H1 (cell line): ENCODE measurements at regions not wholly inside any gene's neighbourhood (a gene's known extent, or its start where the extent isn't known, plus 50 kb on each side); places are given as distances from the start of the nearest gene placed in this dataset.

Experiments
- CTCF ChIA-PET: fragments of 300-600 bp; sonication (Branson Sonifier 250); formaldehyde crosslinking; loops from one replicate; lab custom pipeline; 2021; ENCODE audit not compliant: partially characterized antibody; lab: Charles Lee
- POLR2A ChIA-PET: fragments of 300-600 bp; sonication (Branson Sonifier 250); formaldehyde crosslinking; loops from one replicate; lab custom pipeline; 2021; ENCODE audit warnings: inconsistent platforms; ENCODE audit not compliant: partially characterized antibody; lab: Charles Lee
- DNase-seq, 2 experiments: peaks; one replicate each; pipeline versions ENCODE4 v3.0.0 to v3.0.0-alpha.2; 2010 to 2022; ENCODE audit warnings: low spot score in 2 of 2, low read depth in 1 of 2, mixed read lengths in 1 of 2
- FAIRE-seq: peaks from 2 replicates; lab custom pipeline; 2011; peaks lifted over from hg19 to GRCh38; lab: Jason Lieb, UNC
- H2AFZ ChIP-seq: 2 replicates; pipeline ENCODE4 v1.8.1; 2012; ENCODE audit warnings: low read length, inconsistent platforms
- H2AK5ac ChIP-seq: 2 replicates; pipeline ENCODE4 v1.6.1; 2013; ENCODE audit warnings: low read depth, low read length
- H2BK120ac ChIP-seq: replicated peaks from 2 replicates; pipeline ENCODE3; 2013; ENCODE audit warnings: low read depth, low read length, inconsistent platforms
- H2BK12ac ChIP-seq: 2 replicates; pipeline ENCODE4 v1.6.1; 2013; ENCODE audit warnings: low read depth, low read length
- H2BK15ac ChIP-seq: 2 replicates; pipeline ENCODE4 v1.6.1; 2013; ENCODE audit warnings: low read length
- H2BK20ac ChIP-seq: 2 replicates; pipeline ENCODE4 v1.6.1; 2013; ENCODE audit warnings: low read length
- H2BK5ac ChIP-seq: 2 replicates; pipeline ENCODE4 v1.6.1; 2013; ENCODE audit warnings: low read depth, low read length
- H3K14ac ChIP-seq: 2 replicates; pipeline ENCODE4 v1.6.1; 2013; ENCODE audit warnings: inconsistent platforms; ENCODE audit not compliant: insufficient read length
- H3K18ac ChIP-seq: 2 replicates; pipeline ENCODE4 v1.6.1; 2013; ENCODE audit warnings: low read length; ENCODE audit errors: extremely low read depth
- H3K23ac ChIP-seq: 2 replicates; pipeline ENCODE4 v1.6.1; 2013; ENCODE audit warnings: inconsistent platforms; ENCODE audit not compliant: insufficient read length
- H3K23me2 ChIP-seq: 2 replicates; pipeline ENCODE4 v1.6.1; 2013; ENCODE audit warnings: low read depth, low read length
- H3K27ac ChIP-seq: 2 replicates; pipeline ENCODE4 v1.6.1; 2011; ENCODE audit warnings: low read depth, low read length, inconsistent platforms
- H3K27me3 ChIP-seq, 4 experiments: replicated peaks in 1 of 4; 1 replicate in 1 of 4; 2 replicates in 3 of 4; pipeline versions ENCODE4 v1.6.1 to v1.8.1; 2011 to 2013; ENCODE audit warnings: low read length in 3 of 4, mild to moderate bottlenecking in 3 of 4, inconsistent platforms in 2 of 4, mixed read lengths in 2 of 4, moderate library complexity in 1 of 4; ENCODE audit not compliant: control insufficient read depth in 3 of 4, insufficient read depth in 3 of 4; ENCODE audit errors: extremely low read depth in 1 of 4
- H3K36me3 ChIP-seq, 4 experiments: 2 replicates each; pipeline versions ENCODE4 v1.6.1 to v1.8.1; 2011 to 2013; ENCODE audit warnings: mild to moderate bottlenecking in 4 of 4, low read length in 3 of 4, moderate library complexity in 2 of 4, control low read depth in 1 of 4, inconsistent platforms in 1 of 4; ENCODE audit not compliant: insufficient read depth in 4 of 4, control insufficient read depth in 2 of 4
- H3K4ac ChIP-seq: replicated peaks from 2 replicates; pipeline ENCODE3; 2013; ENCODE audit warnings: low read length, low read depth, mixed read lengths, inconsistent platforms; ENCODE audit not compliant: insufficient read length
- H3K4me1 ChIP-seq, 4 experiments: replicated peaks in 1 of 4; 1 replicate in 1 of 4; 2 replicates in 3 of 4; pipeline versions ENCODE4 v1.6.1 to v1.8.1; 2011 to 2013; ENCODE audit warnings: low read length in 3 of 4, inconsistent platforms in 2 of 4, mixed read lengths in 1 of 4; ENCODE audit not compliant: insufficient read depth in 4 of 4, control insufficient read depth in 3 of 4
- H3K4me2 ChIP-seq, 2 experiments: 2 replicates each; pipeline versions ENCODE4 v1.6.1 to v1.8.1; 2011 to 2013; ENCODE audit warnings: low read depth in 2 of 2, low read length in 2 of 2, control low read depth in 1 of 2, inconsistent platforms in 1 of 2, mild to moderate bottlenecking in 1 of 2; ENCODE audit not compliant: insufficient read depth in 1 of 2
- H3K4me3 ChIP-seq, 4 experiments: fragments of 200-600, 300-600 bp in 1 of 4; sonication (generic), shearing (Covaris generic), sonication (Bioruptor Twin) in 1 of 4; 2 replicates each; pipeline versions ENCODE4 v1.5.1 to v1.8.1; 2011 to 2016; ENCODE audit warnings: low read length in 4 of 4, low read depth in 3 of 4, control low read depth in 2 of 4, inconsistent platforms in 2 of 4, mild to moderate bottlenecking in 2 of 4, mixed read lengths in 1 of 4, moderate library complexity in 1 of 4; ENCODE audit not compliant: insufficient read depth in 2 of 4; ENCODE audit errors: extremely low read depth in 1 of 4
- H3K56ac ChIP-seq: replicated peaks from 2 replicates; pipeline ENCODE3; 2013; ENCODE audit warnings: low read depth, mild to moderate bottlenecking, mixed read lengths, low read length, inconsistent platforms; ENCODE audit not compliant: insufficient read length
- H3K79me1 ChIP-seq: 2 replicates; pipeline ENCODE4 v1.6.1; 2013; ENCODE audit warnings: low read depth, low read length, control low read depth
- H3K79me2 ChIP-seq, 2 experiments: 2 replicates each; pipeline versions ENCODE4 v1.6.1 to v1.8.1; 2012 to 2013; ENCODE audit warnings: low read length in 2 of 2, mild to moderate bottlenecking in 2 of 2, inconsistent platforms in 1 of 2; ENCODE audit not compliant: insufficient read depth in 2 of 2, control insufficient read depth in 1 of 2
- H3K9ac ChIP-seq, 4 experiments: replicated peaks in 1 of 4; 1 replicate in 1 of 4; 2 replicates in 3 of 4; pipeline versions ENCODE4 v1.6.1 to v1.8.1; 2011 to 2013; ENCODE audit warnings: low read depth in 3 of 4, low read length in 3 of 4, control low read depth in 2 of 4, mild to moderate bottlenecking in 2 of 4, moderate library complexity in 2 of 4, inconsistent platforms in 1 of 4; ENCODE audit errors: extremely low read depth in 1 of 4
- H3K9me3 ChIP-seq, 2 experiments: 2 replicates each; pipeline versions ENCODE4 v1.6.1 to v1.8.1; 2012 to 2013; ENCODE audit warnings: mild to moderate bottlenecking in 2 of 2, moderate library complexity in 2 of 2, control low read depth in 1 of 2, inconsistent platforms in 1 of 2, low read depth in 1 of 2, low read length in 1 of 2, mixed read lengths in 1 of 2; ENCODE audit not compliant: insufficient read depth in 2 of 2
- H4K20me1 ChIP-seq, 2 experiments: replicated peaks in 1 of 2; 2 replicates each; pipeline versions ENCODE3 to v1.8.1; 2011 to 2013; ENCODE audit warnings: inconsistent platforms in 2 of 2, low read length in 2 of 2, mild to moderate bottlenecking in 1 of 2; ENCODE audit not compliant: insufficient read depth in 2 of 2, control insufficient read depth in 1 of 2
- H4K5ac ChIP-seq: 2 replicates; pipeline ENCODE4 v1.6.1; 2013; ENCODE audit warnings: low read length, low read depth, mixed read lengths, inconsistent platforms; ENCODE audit not compliant: insufficient read length
- H4K8ac ChIP-seq: 2 replicates; pipeline ENCODE4 v1.8.0; 2013; ENCODE audit warnings: mild to moderate bottlenecking, moderate library complexity, low read length, inconsistent platforms; ENCODE audit not compliant: insufficient read depth; ENCODE audit errors: extremely low read depth
- H4K91ac ChIP-seq: replicated peaks from 2 replicates; pipeline ENCODE3; 2013; ENCODE audit warnings: low read length, mixed read lengths, inconsistent platforms; ENCODE audit not compliant: insufficient read length
- BACH1 ChIP-seq: IDR thresholded peaks from 2 replicates; pipeline ENCODE4 v1.6.1; 2012; ENCODE audit warnings: low read length, improper control_type of control experiment
- CBX5 ChIP-seq: fragments of 300-800, 300-1000 bp; sonication (generic); IDR thresholded peaks from 2 replicates; pipeline ENCODE4 v1.7.1; 2016; ENCODE audit warnings: antibody characterized with exemption, low read length, low read depth
- CEBPB ChIP-seq: IDR thresholded peaks from 2 replicates; pipeline ENCODE4 v1.6.1; 2012; ENCODE audit warnings: low read depth, low read length
- CREB1 ChIP-seq: IDR thresholded peaks from 2 replicates; pipeline ENCODE4 v1.6.1; 2012; ENCODE audit warnings: inconsistent platforms
- PHF8 ChIP-seq: fragments of 200-600 bp; sonication (generic); conservative IDR thresholded peaks from 2 replicates; pipeline ENCODE4 v1.7.1; 2012; ENCODE audit warnings: low read depth, mild to moderate bottlenecking, inconsistent platforms, low read length, moderate library complexity
- RNF2 ChIP-seq: fragments of 200-900, 300-1000 bp; sonication (generic); IDR thresholded peaks from 2 replicates; pipeline ENCODE4 v1.7.1; 2016; ENCODE audit warnings: borderline replicate concordance, low read depth, mild to moderate bottlenecking, antibody characterized with exemption, low read length; ENCODE audit not compliant: poor library complexity, severe bottlenecking; ENCODE audit errors: missing control alignments
- SAP30 ChIP-seq: fragments of 300-600 bp; sonication (generic); IDR thresholded peaks from 2 replicates; pipeline ENCODE4 v1.7.1; 2012; ENCODE audit warnings: low read length, moderate library complexity, mild to moderate bottlenecking, inconsistent platforms; ENCODE audit not compliant: insufficient read depth, insufficient replicate concordance
- SP1 ChIP-seq: IDR thresholded peaks from 2 replicates; pipeline ENCODE4 v1.6.1; 2011; ENCODE audit warnings: low read depth, low read length
- SP4 ChIP-seq: IDR thresholded peaks from 2 replicates; pipeline ENCODE4 v1.6.1; 2012; ENCODE audit warnings: low read length, inconsistent platforms
- TAF7 ChIP-seq: optimal IDR thresholded peaks from 2 replicates; pipeline ENCODE3; 2011; ENCODE audit warnings: low read depth, mild to moderate bottlenecking, inconsistent platforms, low read length, moderate library complexity, borderline replicate concordance

DNA sequence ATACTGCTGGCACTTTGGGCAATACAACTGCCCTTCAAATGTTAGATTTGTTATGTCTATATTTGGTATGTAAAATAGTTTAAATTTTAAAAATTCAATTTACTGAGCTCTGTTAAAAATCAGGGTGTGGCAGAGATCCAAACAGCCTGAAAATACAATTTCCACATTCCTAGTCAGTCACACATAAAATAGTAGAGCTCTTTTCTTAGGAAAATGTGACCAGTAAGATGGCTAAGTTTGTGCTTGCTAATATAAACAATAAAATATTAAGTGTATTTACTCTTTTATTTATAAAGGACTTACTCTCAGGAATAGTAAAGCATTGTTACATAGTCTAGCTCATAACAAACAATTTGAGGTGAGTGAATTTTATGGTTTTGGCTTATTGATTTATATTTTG, 200.2 kb downstream of the DKK2 start:
- H2BK12ac ChIP-seq = no peak overlapping the region
- ChIA-PET CTCF (interaction anchor here (0.7 to 1.1 kb wide), 2 partner anchors 27 to 921 kb away, joined by 3 read pairs; no protein-coding TSS in a partner anchor), POLR2A (no interaction called here)
- no peak overlapping the region for H3K56ac ChIP-seq
- FAIRE-seq (no peak), DNase-seq (no peak)
- no peak overlapping the region for H3K4me2 ChIP-seq
- H4K20me1 ChIP-seq = no peaks in the 10 kb centered on the region
- H3K18ac ChIP-seq = no peak overlapping the region
- no peaks in the 10 kb centered on the region for H3K79me2 ChIP-seq
- no peaks in the 10 kb centered on the region for H3K4me1 ChIP-seq
- no peaks in the 10 kb centered on the region for H3K23me2 ChIP-seq
- no peak overlapping the region for H4K91ac ChIP-seq
- no peak overlapping the region for H2BK5ac ChIP-seq
- H3K4ac ChIP-seq = no peak overlapping the region
- no peak overlapping the region for H2BK20ac ChIP-seq
- peaks cover 8 to 14% of the 10 kb centered on the region in 2 experiments for H3K9me3 ChIP-seq
- no peak overlapping the region for H4K5ac ChIP-seq
- H2BK15ac ChIP-seq = no peak overlapping the region
- no peaks in the 10 kb centered on the region for H3K27me3 ChIP-seq
- no peak overlapping the region for H3K14ac ChIP-seq
- H3K9ac ChIP-seq = no peak overlapping the region
- no peak overlapping the region for H4K8ac ChIP-seq
- no peak overlapping the region for H2BK120ac ChIP-seq
- no peak overlapping the region for H3K4me3 ChIP-seq
- no peaks in the 10 kb centered on the region for H3K36me3 ChIP-seq
- H2AFZ ChIP-seq = no peak overlapping the region
- no peak overlapping the region for H2AK5ac ChIP-seq
- H3K23ac ChIP-seq = no peak overlapping the region
- no peak overlapping the region for H3K27ac ChIP-seq
- no peaks in the 10 kb centered on the region for H3K79me1 ChIP-seq
- TF ChIP-seq CREB1 = no peak
- TF ChIP-seq RNF2 = no peak
- no peak for TF ChIP-seq SAP30
- TF ChIP-seq CBX5 = no peak
- no peak for TF ChIP-seq PHF8
- no peak for TF ChIP-seq TAF7
- TF ChIP-seq CEBPB = no peak
- TF ChIP-seq BACH1 = no peak
- TF ChIP-seq SP1 = no peak
- no peak for TF ChIP-seq SP4
